ENCODE measurements at regions not wholly inside any gene's neighbourhood (a gene's known extent, or its start where the extent isn't known, plus 50 kb on each side); places are given as distances from the start of the nearest gene placed in this dataset.

DNA sequence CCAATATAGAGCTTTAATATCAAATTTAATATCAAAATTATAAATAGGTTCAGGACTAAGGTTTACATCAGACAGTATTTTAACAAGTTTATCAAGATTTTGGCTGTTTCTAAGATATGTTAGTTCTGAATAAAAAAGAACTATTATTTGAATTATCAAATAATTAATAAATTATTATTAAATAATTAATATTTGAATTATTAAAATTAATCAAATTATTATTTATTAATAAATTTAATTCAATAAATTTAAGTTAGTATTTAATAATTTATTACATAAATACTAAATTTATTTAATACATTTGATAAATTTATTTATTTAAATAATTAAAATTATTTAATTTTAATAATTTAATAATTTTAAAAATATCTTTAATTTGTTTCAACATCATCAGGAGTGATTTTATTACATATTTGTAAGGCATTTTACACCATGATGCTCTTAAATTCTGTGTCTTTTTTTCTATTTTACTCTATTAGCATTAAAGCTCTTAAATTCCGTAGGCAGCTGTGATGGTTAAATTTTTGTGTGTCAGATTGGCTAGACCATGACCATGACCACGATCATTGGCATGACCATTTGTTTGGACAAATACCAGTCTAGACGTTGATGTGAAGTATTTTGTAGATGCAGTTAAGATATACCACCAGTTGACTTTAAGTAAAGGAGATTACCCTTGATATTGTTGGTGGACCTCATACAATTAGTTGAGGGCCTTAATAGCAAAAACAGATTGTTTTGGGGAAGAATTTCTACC is 82.6 kb downstream of the BBS10 start:
- no peak overlapping the region for H3K27ac Mint-ChIP-seq
- no peaks in the 10 kb centered on the region for H3K9me3 Mint-ChIP-seq
- H3K4me3 Mint-ChIP-seq, result no peak overlapping the region
- no peak for DNase-seq
- no peaks in the 10 kb centered on the region for H3K36me3 Mint-ChIP-seq
- peaks cover 2% of the 10 kb centered on the region for H3K4me1 Mint-ChIP-seq
- peaks cover 37% of the 10 kb centered on the region for H3K27me3 Mint-ChIP-seq

DNA sequence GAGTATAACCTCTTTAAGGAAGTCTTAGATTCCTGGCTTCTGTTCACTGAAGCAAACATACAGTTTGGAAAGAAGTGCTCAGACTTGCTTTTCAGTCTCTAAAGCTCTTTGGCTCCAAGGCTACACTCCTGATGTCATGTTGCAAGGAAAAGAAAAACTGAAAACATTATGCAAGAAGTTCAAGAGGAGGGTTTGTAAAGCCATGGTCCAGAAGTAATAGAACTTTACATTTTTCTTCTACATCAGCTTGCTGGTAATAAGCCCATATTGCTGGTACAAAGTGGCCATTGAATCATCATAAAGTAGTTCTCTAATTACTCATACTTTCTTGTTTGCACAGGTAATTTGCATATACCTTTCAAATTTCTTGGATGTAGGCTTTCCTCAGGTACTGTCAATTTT is 83.6 kb downstream of the BBS10 start:
- H3K4me3 Mint-ChIP-seq, result no peak overlapping the region
- H3K27ac Mint-ChIP-seq, result no peak overlapping the region
- H3K27me3 Mint-ChIP-seq, result peaks cover 32% of the 10 kb centered on the region
- no peak for DNase-seq
- H3K9me3 Mint-ChIP-seq, result no peaks in the 10 kb centered on the region
- no peaks in the 10 kb centered on the region for H3K36me3 Mint-ChIP-seq
- peaks cover 6% of the 10 kb centered on the region for H3K4me1 Mint-ChIP-seq

DNA sequence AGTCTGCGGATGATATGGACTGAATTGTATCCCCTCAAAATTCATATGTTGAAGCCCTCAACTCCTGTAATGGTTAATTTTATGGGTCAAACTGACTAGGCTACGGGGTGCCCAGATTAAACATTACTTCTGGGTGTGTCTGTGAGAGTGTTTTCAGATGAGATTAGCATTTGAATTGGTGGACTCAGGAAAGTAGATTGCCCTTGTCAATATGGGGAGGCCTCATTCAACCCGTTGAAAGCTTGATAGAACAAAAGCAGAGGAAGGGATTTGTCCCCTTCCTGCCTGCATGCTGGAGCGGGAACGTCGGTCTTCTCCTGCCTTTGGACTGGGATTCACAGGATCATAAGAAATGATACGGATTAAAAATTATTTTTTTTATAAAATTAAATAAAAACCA is 84.5 kb downstream of the BBS10 start:
- Mint-ChIP-seq H3K36me3 (no peaks in the 10 kb centered on the region), H3K9me3 (no peaks in the 10 kb centered on the region), H3K27ac (no peak overlapping the region), H3K4me3 (no peak overlapping the region), H3K27me3 (peaks cover 26% of the 10 kb centered on the region), H3K4me1 (peaks cover 8% of the 10 kb centered on the region)
- no peak for DNase-seq

DNA sequence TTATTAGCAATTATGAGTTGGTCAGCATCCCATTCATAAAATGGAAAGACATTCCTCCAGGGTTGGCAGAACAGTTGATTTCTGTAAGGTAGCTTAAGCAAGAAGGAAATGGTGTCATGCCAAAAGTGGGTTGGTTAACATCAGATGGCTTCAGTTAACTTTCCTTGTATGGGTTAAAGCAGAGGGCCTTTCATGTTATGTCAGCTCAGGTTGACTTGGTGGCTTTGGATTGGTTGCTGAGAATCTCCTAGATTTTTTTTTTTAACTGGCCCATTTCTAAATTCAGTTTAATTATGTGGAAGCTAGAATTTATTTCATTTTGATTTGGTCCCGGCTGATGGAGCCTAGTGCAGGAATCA is 87.8 kb downstream of the BBS10 start:
- Mint-ChIP-seq H3K4me1 (peaks cover 8% of the 10 kb centered on the region), H3K9me3 (no peaks in the 10 kb centered on the region), H3K36me3 (no peaks in the 10 kb centered on the region), H3K4me3 (no peak overlapping the region), H3K27ac (no peak overlapping the region), H3K27me3 (peaks cover 35% of the 10 kb centered on the region)
- no peak for DNase-seq

DNA sequence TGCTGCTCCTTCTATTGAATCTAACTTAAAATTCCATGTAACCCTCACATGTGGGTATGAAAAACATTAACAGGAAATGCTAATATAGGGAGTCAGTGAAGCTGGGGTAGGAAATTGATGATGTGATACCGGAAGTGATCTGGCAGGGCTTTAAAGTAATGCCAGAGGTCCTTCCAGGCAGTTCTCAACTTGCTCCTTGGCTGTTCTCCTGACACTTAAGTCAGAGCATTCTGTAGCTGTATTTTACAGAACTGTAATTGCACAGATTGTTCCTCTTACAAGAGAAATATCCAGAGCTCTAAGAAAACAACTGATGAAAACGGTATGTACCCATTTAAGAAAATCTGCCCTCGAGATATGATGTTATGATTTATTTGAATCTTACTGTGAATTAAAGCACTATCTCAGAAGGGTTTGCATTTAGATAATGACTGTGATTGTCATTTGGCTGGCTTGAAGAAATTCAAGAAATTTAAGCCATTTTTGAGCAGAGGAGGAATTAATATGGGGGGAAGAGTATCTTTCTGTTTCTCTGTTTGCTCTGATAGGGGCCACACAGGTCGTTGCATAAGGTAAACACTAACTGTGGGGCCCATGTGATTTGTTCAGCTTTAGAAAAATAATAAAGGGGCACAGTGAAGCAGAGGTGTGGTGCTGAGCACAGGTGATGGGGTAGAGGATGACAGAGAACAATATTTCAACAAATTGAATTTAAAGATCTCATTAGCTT is 88.4 kb downstream of the BBS10 start:
- no peaks in the 10 kb centered on the region for H3K36me3 Mint-ChIP-seq
- H3K9me3 Mint-ChIP-seq, result no peaks in the 10 kb centered on the region
- H3K27ac Mint-ChIP-seq, result no peak overlapping the region
- no peak overlapping the region for H3K4me3 Mint-ChIP-seq
- H3K27me3 Mint-ChIP-seq, result peaks cover 35% of the 10 kb centered on the region
- DNase-seq, result no peak
- peaks cover 7% of the 10 kb centered on the region for H3K4me1 Mint-ChIP-seq

DNA sequence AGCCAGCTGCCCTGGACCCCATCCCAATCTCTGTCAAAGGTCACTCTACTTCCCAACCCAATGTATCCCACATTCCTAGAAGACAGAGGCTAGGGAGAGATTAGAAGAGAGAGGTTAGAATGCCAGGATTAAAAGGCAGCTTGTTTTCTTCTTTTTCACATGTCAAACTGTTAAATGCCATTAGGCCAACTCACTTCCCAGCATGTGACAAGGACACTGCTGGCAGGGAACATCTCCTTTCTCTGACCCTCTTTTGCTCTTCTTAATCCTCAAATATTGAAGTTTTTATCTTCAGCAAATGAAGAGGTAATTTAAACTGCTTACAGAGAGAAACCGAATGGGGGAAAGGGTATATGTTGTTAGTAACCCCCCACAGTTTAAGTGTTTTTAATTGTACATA is 89.1 kb downstream of the BBS10 start:
- Mint-ChIP-seq H3K4me3 (no peak overlapping the region), H3K27me3 (peaks cover 30% of the 10 kb centered on the region), H3K27ac (no peak overlapping the region), H3K9me3 (no peaks in the 10 kb centered on the region), H3K4me1 (peaks cover 6% of the 10 kb centered on the region), H3K36me3 (no peaks in the 10 kb centered on the region)
- no peak for DNase-seq

- DNase-seq, result no peak
- peaks cover 6% of the 10 kb centered on the region for H3K4me1 Mint-ChIP-seq
- no peaks in the 10 kb centered on the region for H3K9me3 Mint-ChIP-seq
- no peaks in the 10 kb centered on the region for H3K36me3 Mint-ChIP-seq
- H3K27ac Mint-ChIP-seq, result no peak overlapping the region
- peaks cover 23% of the 10 kb centered on the region for H3K27me3 Mint-ChIP-seq
- H3K4me3 Mint-ChIP-seq, result no peak overlapping the region
Measured at GRCh38 chr12:76256904-76257303, 91.3 kb downstream of the BBS10 start.

- Mint-ChIP-seq H3K4me3 (no peak overlapping the region), H3K9me3 (no peaks in the 10 kb centered on the region), H3K27me3 (peaks cover 17% of the 10 kb centered on the region), H3K4me1 (peaks cover 6% of the 10 kb centered on the region), H3K27ac (no peak overlapping the region), H3K36me3 (no peaks in the 10 kb centered on the region)
- no peak for DNase-seq
Measured at GRCh38 chr12:76256321-76256720, 91.9 kb downstream of the BBS10 start.

GRCh38 chr12:76255692-76256091 is 92.5 kb downstream of the BBS10 start:
- Mint-ChIP-seq H3K27ac (no peak overlapping the region), H3K4me1 (peaks cover 6% of the 10 kb centered on the region), H3K36me3 (no peaks in the 10 kb centered on the region), H3K27me3 (peaks cover 17% of the 10 kb centered on the region), H3K4me3 (no peak overlapping the region), H3K9me3 (no peaks in the 10 kb centered on the region)
- no peak for DNase-seq

GRCh38 chr12:76255281-76255680 is 92.9 kb downstream of the BBS10 start:
- Mint-ChIP-seq H3K27ac (no peak overlapping the region), H3K27me3 (peaks cover 17% of the 10 kb centered on the region), H3K36me3 (no peaks in the 10 kb centered on the region), H3K9me3 (no peaks in the 10 kb centered on the region), H3K4me3 (no peak overlapping the region), H3K4me1 (peaks cover 6% of the 10 kb centered on the region)
- DNase-seq, result no peak

DNA sequence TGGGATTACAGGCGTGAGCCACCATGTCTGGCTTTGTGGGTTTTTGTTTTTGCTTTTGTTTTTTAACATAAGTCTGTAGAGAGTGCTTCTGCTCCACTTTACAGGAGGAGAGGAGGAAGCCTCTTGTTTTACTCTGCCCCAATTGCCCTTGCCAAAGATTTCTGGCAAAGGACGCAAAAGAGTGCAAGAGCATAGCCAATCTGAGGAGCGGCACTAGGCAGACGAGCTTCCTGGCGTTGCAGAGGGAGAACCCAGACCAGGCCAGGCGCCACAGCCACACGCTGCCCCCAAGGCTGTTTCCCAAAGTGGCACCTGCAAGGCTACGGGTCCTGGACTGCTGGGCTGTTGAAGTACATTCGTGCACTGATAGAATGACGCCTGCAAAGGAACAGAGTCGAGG is 96.2 kb downstream of the BBS10 start:
- H3K4me1 Mint-ChIP-seq, result no peaks in the 10 kb centered on the region
- H3K9me3 Mint-ChIP-seq, result no peaks in the 10 kb centered on the region
- H3K4me3 Mint-ChIP-seq, result no peak overlapping the region
- no peak for DNase-seq
- H3K27me3 Mint-ChIP-seq, result peaks cover 18% of the 10 kb centered on the region
- H3K36me3 Mint-ChIP-seq, result no peaks in the 10 kb centered on the region
- no peak overlapping the region for H3K27ac Mint-ChIP-seq

DNA sequence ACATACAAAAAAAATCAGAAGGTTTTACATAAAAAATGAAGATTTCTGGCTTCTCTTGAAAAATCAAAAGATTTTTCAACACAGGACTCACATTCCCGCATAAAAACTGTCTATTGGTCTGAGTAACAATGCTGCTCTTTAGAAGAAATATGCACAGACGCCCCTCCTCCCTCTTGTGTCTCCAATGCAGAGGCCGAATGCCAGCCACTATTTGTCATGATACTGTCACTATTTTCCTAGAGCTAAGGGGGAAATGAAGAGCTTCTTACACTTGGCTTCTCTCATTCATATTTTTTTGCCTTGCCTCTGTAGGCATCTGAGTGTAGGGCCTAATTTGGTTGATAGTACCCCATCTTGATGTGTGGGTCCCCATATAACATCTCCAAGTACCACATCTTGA is 98.0 kb downstream of the BBS10 start:
- Mint-ChIP-seq H3K9me3 (no peaks in the 10 kb centered on the region), H3K4me1 (no peaks in the 10 kb centered on the region)

GRCh38 chr12:76249501-76249900 is 98.7 kb downstream of the BBS10 start:
- Mint-ChIP-seq H3K27ac (no peak overlapping the region), H3K4me1 (no peaks in the 10 kb centered on the region), H3K4me3 (no peak overlapping the region), H3K27me3 (peaks cover 18% of the 10 kb centered on the region), H3K36me3 (no peaks in the 10 kb centered on the region), H3K9me3 (no peaks in the 10 kb centered on the region)
- no peak for DNase-seq

More for the DNA sequence above, 98.0 kb downstream of the BBS10 start:
- H3K27me3 Mint-ChIP-seq, result peaks cover 18% of the 10 kb centered on the region
- H3K36me3 Mint-ChIP-seq, result no peaks in the 10 kb centered on the region
- DNase-seq, result no peak
- no peak overlapping the region for H3K27ac Mint-ChIP-seq
- no peak overlapping the region for H3K4me3 Mint-ChIP-seq

DNA sequence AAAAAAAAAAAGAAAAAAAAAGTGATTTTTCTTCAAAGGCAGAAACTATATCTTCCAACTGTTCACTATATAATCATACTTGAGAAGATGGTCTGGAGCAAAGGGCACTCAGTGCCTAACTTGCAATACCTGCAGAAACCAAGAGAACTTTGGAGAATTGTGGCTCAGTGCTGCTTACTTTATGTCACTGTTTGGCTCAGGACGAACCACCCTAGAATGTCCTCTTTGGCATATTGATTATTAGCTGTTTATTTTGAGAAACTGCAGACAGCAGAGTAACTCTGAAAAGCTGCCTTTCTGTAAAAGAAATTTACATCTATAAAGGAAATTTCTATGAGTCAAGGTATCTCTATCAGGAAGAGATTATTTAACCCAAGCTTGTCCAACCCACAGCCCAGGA is 100.2 kb downstream of the BBS10 start:
- no peaks in the 10 kb centered on the region for H3K36me3 Mint-ChIP-seq
- no peaks in the 10 kb centered on the region for H3K4me1 Mint-ChIP-seq
- H3K9me3 Mint-ChIP-seq, result no peaks in the 10 kb centered on the region
- peaks cover 21% of the 10 kb centered on the region for H3K27me3 Mint-ChIP-seq
- no peak overlapping the region for H3K27ac Mint-ChIP-seq
- DNase-seq, result no peak
- no peak overlapping the region for H3K4me3 Mint-ChIP-seq

GRCh38 chr12:76247026-76247646 is 101.1 kb downstream of the BBS10 start:
- Mint-ChIP-seq H3K9me3 (no peaks in the 10 kb centered on the region), H3K4me1 (no peaks in the 10 kb centered on the region), H3K27me3 (peaks cover 21% of the 10 kb centered on the region)

GRCh38 chr12:76246611-76247010 is 101.6 kb downstream of the BBS10 start:
- H3K36me3 Mint-ChIP-seq, result no peaks in the 10 kb centered on the region
- H3K27ac Mint-ChIP-seq, result no peak overlapping the region
- DNase-seq, result no peak
- no peak overlapping the region for H3K4me3 Mint-ChIP-seq
- H3K27me3 Mint-ChIP-seq, result peaks cover 21% of the 10 kb centered on the region
- no peaks in the 10 kb centered on the region for H3K9me3 Mint-ChIP-seq
- no peaks in the 10 kb centered on the region for H3K4me1 Mint-ChIP-seq

More at GRCh38 chr12:76247026-76247646, 101.1 kb downstream of the BBS10 start:
- Mint-ChIP-seq H3K4me3 (no peak overlapping the region), H3K27ac (no peak overlapping the region), H3K36me3 (no peaks in the 10 kb centered on the region)
- DNase-seq, result no peak

Measured in activated naive CD8-positive, alpha-beta T cell treated with anti-CD3 and anti-CD28 coated beads for 36 hours (primary cell).